NCI-H1930 (cell line): ENCODE measurements at regions not wholly inside any gene's neighbourhood (a gene's known extent, or its start where the extent isn't known, plus 50 kb on each side); places are given as distances from the start of the nearest gene placed in this dataset.

Source experiments
- DNase-seq, 2 experiments: peaks; one replicate each; lab custom pipeline; 2025; lab: John Stamatoyannopoulos, UW

DNA sequence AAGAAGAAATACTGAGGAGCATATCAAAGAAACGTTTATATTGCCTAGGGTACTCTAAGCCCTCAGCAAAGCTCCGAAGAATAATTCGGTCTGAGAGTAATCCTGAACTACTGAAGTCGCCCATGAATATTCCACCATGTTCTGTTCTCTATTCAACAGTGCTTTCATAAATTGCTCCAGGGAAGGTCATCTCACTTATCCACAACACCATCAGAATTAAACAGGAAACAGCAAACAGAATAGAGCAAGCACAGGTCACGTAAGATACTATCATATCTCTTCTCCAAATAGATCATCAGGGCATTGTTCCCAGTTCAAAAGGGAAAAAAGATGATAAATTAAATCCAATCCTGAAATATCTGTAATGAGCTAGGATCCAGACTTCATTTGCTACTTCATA, 325.6 kb downstream of the DEPDC1B start:
- no peak for DNase-seq

DNA sequence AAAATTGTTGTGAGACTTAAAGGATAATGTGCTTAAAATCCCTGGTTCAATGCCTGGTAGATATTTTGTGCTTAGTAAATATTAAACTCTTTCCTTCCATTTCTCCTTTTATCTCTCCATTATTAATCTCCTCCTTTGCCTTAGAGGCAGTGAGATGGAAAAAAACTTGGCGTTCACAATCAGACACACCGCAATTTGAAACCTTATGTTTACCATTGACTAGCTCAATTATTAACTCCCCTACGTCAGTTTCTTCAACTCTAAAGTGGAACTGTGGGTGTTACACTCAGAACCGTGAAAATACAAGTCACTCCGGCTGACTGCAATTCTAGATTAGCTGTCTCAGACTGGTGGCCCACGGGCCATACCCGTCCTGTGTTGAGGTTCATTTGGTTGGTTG, 327.2 kb downstream of the DEPDC1B start:
- no peak for DNase-seq

DNA sequence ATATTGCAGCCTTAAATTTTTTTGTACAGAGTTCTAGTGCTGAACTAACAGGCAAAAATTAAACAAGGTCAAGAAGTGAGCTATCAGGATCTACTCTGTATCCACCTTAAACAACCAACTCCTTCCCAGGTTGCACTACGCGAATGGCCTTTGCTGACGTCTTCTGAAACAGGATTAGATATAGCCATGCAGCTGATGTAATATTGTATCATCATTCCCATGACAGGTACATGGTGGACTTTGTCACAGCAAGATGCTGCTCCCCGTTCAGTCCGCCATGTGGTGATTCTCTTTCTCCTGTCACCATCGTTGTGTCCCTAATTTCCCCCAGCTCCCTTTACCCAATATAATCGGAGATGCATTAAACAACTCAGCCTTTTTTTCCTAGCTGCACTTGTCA, 328.9 kb downstream of the DEPDC1B start:
- DNase-seq = no peak

DNA sequence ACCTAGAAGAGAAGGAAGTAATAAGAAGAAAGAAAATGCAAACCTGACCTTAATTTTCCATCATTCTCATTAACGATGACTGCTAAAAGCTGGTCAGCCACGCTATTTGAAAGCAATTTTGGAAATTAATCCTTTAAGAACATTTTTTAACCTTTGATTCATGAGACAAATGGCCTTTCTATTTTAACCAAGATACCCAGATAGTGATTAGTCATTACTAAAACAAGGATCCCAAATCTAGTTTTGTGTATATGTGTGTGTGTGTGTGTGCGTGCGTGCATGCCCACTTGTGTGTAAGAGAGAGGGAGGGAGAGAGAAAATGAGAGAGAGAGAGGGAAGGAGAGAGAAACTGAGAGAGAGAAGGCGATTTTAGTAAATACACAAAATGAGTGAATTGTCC, 329.5 kb downstream of the DEPDC1B start:
- DNase-seq = no peak

DNA sequence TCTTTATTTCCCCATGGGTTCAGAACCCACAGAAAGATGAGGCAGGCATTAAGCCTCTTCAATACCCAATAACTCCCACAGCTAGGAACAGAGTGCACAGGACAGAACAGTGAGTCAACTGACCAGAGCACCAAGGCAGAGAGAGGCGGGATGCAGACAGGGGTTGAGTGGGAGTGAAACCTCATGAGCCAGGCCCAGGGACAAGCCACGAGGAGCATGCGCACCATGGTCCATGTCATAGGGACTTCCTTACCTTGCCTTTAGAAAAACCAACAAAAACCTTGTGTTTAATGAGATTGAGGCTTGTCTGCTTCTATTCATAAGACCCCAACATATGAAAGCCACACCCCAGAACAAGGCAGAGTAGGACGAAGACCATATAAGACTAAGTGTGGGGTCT, 330.6 kb downstream of the DEPDC1B start:
- no peak for DNase-seq

DNA sequence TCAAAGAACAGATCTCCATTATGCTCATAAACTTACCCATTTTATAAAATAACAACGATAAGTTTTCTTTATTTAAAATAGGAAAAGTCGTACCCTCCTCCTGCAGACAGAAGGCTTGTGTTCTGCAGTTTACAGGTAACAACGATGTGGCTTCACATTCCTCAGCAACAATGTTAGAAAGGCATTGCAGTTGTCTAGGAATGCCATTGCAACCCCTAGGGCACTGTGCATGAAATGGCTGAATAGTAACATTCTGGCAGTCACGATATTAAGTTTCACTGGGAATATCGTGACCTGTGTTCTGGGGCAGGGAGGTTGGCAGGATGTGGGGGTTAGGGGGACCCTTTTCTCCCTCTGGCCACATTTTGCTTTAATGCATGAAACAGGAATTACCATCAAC, 331.9 kb downstream of the DEPDC1B start:
- no peak for DNase-seq

DNA sequence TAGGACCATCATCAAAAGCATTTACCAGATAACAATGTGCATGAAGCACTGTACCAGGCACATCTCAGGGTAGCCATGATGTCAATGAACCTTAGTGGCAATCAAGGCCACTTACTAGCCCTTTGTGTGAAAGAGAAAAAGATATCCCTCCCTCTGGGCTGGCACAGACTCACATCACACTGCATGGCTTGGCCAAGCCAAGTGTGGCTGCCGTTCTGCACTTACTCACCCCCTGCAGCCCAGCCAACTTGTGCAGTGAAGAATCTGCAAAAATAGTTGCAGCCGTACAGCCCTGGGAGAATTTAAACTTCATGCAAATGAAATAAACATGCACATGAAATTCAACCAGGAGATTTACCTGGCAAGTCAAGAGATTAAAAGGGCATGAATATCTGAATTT, 333.5 kb downstream of the DEPDC1B start:
- no peak for DNase-seq

DNA sequence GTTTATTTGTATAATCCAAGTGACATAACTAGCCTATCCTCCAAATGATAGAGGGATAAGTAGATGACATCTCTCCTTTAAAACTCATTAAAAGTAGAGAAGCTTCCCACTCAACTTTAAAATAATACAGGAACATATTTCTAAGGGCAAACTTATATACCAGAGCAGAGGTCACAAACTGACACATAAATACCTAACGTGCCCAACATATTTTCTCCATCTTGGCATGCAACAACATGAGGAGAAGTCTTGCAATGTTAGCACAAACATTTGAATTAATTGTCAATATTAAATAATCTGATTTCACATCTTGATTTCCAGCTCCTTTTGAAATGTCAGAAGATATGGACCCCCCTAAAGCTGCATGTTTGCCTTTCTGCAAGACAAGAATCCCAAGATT, 335.0 kb downstream of the DEPDC1B start:
- DNase-seq = no peak

DNA sequence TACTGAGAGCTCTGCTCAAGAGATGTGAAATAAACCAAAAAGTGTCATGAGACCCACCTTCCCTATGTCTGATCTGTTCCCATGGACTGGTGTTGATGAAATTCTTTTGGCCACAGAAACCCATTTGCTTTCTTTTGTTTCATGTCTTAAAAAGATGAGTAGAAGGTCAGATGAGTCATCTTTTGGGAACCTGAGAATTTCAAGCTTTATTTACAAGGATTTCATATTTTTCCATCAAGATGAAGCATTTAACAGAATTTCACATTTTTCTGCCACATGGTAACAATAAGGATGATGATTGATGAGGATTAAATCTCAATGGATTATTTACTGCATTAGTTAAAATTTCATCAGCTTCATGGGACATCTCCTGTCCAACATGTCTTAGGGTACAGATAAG, 337.8 kb downstream of the DEPDC1B start:
- DNase-seq = no peak

DNA sequence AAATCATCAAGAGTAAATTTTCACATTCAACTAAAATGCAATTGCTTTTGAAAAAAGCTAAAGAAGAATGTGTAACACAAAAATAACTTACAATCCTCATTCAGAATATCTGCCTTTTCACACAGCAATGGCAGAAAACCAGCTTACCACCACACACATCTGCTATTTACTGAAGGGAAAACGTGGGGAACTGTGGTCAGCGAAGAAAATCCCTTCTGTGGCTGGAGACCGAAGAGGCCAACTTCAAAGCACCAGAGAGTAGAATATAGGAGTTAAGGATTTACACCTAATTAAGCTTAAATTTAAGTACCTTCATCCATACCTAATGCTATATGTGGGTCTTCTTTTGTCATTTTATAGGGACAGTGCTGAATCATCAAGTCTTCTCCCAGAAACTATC, 339.6 kb downstream of the DEPDC1B start:
- DNase-seq = no peak

DNA sequence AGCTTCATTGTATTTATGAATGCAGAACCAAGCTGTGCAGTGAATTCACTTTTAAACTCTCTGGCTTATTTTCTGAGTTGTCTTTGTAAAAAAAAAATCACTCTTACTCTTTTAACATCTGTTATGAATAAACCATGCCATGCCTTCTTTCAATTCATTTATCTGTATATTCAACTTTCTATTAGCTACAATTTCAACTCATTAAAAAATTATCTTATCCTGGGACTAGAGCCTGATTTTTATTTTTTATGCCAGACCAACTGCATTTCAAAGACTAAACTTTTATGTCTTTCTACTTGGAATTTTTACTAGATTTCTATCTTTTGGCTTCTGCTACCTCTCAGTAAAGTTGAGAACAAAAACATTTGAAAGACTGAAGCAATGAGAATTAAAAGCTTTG, 342.7 kb downstream of the DEPDC1B start:
- no peak for DNase-seq

DNA sequence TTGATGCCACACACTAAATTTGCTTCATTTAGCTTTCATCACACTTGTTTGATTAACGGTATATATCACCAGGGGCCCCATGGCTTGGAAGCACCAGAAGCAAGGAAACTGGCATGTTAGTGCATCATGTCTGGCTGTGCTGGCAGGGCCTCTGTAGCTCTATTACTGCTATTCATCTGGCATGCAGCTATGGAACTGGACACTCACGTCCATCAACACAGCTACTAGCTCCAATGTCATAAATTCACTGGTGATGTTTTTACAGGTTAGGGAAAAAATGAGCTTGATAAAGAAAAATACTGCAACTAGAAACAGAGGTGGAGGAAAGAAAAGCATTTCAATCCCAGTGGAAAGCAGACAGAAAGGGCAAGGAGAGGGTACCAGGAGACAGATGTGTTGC, 343.2 kb downstream of the DEPDC1B start:
- no peak for DNase-seq

DNA sequence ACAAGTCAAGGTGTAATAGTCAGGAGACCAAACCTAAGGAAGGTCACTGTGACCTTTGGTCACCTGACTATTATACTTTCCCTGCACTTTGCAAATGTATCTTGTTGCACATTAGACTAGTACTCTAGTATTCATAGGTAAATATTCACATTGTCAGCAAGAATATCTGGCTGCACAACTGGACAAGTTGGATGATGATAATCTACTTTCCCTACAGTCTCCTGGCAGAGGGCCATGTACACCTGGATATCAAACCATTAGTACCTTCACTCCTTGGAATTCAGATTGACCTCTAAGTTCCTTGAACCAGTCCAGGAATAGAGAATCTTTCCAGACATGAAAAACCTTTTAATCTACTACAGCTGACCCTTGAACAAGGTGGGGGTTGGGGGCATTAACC, 344.8 kb downstream of the DEPDC1B start:
- DNase-seq = no peak

DNA sequence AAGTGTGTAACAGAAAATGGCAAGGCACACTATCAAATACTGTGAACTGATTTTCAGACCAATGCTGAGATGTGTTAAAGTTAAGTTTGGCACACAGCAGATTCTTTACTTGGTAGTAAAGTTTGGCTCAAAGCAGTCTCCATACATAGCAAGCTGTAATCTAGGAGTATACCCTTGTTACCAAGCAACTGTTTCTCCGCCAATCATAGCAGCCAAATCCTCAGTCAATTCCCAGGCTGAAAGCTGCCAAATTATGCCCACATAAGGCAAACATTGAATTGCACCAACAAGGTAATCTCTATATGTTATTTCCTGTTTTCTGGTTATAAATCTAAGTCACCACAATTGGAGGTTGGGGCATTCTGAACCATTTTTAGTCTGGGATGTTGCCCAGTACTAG, 345.7 kb downstream of the DEPDC1B start:
- DNase-seq = no peak

DNA sequence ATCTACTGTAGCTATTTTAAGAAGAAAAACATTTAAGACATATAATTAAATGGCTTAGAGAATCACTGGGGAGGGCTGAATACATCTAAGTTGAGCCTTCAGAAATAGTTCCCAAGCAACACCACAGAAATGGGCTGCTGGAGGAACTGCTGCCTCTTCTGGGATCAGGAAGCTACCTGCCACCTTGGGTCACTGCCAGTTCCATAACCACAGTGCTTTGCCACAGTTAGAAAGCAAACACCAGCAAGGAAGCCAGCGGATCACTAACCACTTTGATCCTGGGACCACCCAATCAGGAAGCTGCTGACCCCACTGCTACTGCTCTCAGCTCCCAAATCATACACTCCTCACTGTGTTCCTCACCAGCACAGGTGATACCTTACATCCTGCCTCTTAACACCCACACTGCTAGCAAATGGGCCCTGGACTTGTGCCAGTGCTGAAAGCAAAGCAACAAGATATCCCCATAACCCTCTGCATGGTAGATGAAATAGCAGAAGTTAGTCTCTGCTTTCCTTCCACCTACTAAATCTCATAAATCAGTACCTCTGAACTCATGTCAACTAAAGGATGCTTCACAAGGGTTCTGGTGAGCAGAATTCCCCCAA, 346.9 kb downstream of the DEPDC1B start:
- no peak for DNase-seq

DNA sequence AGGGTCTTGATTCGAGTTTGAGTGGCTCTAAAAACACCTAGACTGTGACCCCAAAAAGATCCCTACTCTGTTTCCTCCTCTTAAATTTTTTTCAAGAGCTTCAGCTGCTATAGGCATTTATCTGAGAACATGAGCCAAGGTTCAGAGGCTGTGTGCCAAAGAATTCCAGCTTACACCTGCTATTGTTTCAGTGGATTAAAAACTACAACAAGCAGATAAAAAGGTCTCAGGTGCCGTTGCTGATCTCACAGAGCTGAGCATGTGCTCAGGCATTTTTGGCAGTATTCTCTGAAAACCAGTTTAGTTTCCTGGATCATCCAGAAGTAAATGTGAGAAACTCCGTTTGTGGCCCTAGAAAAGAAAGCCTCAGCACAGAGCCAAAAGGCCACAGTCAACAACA, 349.2 kb downstream of the DEPDC1B start:
- no peak for DNase-seq

DNA sequence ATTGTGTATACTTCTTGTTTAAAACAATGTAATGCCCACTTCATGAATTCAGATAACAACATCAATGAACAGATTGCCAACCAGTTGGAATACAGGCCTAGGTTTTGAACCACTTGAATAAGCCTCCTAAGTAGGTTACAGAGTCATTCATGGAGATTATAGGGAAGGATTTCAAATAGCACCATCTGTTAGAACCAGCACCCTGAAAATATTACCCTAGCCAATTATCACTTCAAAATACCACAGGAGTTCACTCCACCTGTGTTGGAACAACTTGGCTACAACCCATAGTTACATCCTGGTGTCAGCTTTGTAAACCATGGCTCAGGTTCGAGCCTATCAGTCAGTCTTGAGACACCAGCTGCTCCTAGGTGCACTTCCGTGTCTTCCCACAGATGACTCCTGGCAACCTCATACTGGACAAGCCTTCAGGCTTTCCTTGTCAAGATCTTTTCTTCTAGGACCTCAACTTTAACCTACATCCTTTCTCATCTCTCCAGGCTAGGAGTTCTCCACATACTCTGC, 350.0 kb downstream of the DEPDC1B start:
- DNase-seq = no peak

DNA sequence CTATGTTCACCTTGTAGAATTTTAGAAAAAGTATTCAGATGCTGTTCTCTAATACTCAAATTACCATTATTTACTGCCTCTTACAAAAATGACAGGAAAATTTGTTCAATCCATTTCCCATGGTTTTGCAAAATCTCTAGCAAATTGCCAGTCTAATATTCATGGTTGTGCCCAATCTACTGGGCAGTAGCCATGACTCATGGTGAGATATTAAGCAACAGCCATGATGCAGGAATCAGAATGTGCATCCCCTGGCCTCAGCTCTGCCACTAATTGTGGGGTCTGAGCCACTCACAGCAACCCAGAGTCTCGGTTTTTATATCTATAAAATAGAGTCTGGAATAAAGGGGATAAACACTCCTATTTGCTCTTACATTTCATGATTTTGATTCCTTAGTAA, 353.6 kb downstream of the DEPDC1B start:
- no peak for DNase-seq

DNA sequence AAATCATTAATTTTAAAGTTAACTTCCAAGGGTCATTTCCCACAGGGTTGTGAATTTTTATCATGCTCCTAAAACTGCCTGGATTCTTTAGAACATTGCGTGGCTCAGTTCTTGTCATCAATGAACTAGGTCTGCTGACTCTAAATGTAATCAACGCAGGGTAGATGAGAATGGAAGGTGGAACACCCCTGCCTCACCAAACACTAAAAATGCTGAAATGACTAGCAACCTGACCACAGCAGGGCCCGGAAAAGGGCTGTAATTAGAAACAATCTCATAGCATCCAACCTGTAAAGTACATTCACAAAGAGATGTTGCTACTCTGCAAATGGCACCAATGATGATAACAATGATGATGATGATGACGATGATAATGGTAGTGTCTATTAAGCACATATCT, 356.9 kb downstream of the DEPDC1B start:
- no peak for DNase-seq

DNA sequence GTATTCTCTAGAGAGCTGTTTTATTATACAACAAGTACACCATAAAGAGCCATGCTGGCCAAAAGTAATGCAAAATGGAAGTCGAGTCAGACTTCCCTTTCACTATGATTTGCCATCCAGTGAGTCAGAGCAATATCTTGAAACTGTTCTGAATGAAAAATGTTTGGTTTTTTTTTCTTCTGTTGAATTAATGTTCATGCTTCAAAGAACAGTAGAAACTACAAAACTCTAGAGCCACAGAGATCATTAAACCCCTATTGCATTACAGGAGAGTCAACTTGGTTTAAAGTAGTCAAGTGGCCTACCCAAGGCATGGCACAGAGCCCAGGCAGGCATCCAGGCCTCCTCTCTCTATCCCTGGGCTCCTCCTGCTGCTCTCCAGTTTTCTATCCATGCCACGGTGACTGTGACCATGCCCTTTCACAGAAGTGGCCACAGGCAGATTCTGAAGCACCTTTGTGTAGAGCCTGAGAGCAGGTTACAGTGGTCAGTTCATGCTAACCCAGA, 358.9 kb downstream of the DEPDC1B start:
- DNase-seq = no peak

DNA sequence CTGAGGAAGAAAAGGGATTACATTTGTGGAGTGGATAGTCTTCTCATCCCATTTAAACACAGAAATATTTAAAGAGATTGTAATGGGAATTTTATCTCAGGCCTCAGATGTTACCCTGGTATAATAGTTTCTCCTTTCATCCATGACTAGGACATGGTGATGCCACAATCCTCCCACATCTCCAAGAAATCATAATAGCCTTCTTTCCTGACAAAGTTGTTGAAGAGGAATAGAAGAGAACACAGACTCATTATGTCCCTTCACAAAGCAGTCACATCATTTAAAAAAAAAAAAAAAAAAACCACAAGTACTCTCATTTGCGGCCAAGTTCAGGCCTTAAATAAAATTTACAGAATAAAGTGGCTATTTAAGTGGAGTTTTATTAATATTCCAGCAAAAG, 359.6 kb downstream of the DEPDC1B start:
- no peak for DNase-seq

DNA sequence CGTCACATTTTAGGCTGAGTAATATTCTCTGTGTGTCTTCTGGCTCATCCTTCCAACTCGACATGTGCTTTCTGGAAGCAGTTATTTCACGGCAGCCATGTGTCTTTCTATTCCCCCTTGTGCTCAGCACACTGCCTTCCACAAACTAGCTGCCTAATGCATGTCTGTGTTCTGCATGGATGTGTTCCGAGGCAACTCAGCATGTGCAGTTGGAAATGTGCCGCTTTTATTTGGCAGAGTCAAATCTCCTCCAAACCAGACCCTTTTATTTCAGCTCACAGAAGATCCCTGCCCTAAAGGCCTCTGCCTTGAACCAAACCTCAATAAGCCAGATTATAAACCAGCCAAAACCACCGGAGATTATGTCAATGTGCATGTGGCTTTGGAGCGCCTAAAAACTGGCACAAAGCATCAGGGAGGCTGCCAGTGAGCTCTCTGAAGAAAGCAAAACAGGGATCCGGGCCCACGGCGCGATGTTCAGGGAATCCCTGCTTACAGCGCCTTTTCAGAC, 360.2 kb downstream of the DEPDC1B start:
- no peak for DNase-seq

DNA sequence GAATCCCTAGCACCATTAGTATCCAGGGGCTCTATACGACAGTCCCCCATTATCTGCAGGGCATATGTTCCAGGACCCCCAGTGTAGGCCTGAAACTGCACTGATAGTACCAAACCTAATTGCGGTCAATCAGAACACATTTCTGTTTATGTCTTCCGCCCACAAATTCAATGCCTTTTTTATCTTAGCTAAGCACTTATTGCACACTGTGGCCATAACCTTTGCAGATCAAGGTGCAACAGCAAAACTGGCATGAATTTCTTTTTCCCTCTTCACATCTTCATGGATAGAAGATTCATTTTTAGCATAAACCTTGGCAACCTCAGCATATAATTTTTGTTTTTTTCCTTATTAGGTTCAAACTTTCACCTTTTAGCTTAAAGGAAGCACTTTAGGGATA, 361.1 kb downstream of the DEPDC1B start:
- no peak for DNase-seq

DNA sequence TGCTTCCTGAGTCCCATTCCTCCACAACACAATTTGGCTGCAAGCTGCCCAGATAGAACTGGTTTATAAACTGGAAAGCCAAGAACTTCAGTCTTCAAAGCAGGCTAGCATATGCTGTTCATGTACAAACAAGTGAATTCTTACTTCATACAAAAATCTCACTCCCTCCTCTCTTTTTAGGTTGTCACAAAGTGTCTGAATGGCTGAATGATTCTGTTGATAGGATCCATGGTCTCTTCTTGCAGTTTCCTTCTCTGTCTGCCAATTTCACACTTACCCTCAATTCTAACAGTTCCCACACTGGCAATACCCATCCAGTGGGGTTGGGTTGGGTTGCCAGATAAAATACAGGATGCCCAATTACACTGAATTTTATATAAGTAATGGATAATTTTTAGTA, 363.5 kb downstream of the DEPDC1B start:
- DNase-seq = no peak
